Dedifferentiated amniotic fluid mesenchymal stem cell (primary cell): ENCODE measurements at regions not wholly inside any gene's neighbourhood (a gene's known extent, or its start where the extent isn't known, plus 50 kb on each side); places are given as distances from the start of the nearest gene placed in this dataset.

Experiments used
- DNase-seq: peaks from one replicate; pipeline ENCODE4 v3.0.0-alpha.2; 2016; ENCODE audit errors: extremely low spot score

DNA sequence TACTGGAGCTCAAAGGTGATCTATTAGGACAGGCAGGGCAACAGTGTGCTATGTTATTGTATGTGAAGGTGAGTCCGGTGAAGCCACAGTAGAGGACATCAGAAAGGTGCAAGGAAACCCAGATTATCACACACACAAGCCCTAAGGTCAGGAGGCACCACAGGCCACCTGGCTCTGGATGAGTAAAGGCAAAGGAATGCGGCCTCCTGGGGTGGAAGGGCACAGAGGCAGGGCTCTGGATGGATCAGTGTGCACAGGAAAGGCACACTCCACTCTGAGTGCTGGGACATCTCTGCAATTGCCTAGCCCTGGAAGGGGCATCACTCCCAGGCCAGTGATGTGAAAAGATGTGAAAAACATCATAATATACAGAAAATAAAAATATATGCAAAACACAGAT is 683.5 kb downstream of the TRIML1 start:
- no peak for DNase-seq

DNA sequence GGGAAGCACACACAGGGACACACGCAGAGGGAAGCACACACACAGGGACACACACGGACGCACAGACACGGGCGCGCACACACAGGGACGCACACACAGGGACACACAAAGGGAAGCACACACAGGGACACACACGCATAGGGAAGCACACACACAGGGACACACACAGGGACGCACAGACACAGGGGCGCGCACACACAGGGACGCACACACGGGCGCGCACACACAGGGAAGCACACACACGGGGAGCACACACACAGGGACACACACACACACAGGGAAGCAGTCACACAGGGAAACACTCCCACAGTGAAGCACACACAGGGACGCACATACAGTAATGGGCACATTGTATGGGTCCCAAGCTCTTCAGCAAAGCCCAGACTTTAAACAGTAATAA is 685.3 kb downstream of the TRIML1 start:
- no peak for DNase-seq

DNA sequence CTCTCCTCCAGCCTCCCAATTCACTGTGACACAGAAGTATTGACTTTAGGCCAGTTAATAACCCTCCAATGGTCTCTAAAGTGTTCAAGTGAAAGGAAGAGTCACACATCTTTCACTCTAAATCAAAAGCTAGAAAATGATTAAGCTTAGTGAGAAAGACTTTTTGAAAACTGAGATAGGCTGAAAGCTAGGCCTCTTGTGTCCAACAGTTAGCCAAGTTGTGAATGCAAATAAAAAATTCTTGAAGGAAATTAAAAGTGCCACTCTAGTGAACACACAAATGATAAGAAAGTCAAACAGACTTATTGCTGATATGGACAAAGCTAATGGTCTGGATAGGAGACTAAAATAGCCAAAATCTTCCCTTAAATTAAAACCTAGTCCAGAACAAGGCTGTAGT is 687.2 kb downstream of the TRIML1 start:
- no peak for DNase-seq

DNA sequence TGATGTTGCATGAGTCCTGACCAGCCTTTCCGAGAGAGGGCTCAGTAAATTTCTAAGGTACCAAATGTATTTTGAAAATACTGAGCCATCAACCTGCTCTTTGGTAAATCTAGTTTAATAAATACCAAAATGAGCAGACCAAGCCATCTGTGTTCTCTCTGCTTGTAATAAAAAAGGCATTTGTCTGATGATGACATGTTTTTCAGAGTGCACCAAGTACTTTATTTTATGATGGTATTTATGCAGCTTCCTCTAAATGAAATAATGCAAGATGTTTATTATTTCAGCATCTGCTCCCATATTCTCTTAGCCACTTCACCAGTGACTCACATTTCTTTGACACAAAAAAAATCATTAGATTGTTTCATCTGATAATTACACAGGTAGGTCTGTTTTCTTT is 700.5 kb downstream of the TRIML1 start:
- no peak for DNase-seq

DNA sequence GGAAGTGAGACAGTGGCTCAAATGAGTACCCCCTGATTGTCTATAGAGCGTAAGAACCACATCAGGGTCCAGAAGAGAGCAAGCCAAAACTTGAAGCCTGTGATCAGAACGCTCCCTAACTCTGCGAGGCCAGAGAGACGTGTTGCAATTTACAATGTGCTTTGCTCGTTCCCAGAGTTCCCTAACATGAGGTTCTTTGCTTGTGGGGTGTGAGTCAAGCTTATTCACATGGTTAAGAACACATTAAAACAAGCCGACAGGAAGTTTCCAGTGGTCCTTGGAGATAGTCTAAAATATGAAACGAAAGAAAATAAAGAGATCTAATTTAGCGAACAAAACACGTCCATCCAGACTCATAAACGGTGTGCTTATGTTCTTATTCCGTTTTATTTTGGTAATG is 702.3 kb downstream of the TRIML1 start:
- DNase-seq = no peak

DNA sequence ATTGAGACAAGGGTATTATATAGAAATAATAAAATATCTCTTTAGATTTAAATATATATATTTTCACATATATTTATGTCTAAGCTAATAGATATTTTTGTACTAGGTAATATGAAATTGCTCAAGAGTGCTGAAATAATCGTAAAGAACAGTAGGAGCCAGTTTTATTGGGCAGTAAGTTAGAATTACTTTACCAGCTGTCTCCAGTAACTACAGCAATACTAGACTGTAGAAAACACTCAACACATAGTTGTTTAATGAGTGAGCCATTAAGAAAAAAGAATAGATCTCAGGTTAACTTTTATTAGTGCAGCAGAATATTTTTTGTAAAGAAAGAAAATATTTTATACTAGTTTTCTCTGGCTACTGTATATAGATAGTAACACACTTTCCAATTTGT is 715.2 kb downstream of the TRIML1 start:
- no peak for DNase-seq

DNA sequence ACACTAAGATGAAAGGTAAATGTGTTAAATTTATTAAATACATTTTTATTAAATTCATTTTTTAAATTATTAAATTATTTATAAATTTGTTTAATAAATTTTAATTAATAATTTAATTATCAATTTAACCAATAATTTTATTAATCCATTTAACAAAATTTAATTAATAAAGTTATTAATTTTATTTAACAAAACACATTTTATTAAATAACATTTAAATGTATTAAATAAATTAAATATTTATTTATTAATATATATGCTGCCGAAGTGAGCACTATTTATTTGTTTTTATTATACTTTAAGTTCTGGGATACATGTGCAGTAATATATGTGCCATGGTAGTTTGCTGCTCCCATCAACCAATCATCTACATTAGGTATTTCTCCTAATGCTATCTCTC is 719.5 kb downstream of the TRIML1 start:
- DNase-seq = no peak

DNA sequence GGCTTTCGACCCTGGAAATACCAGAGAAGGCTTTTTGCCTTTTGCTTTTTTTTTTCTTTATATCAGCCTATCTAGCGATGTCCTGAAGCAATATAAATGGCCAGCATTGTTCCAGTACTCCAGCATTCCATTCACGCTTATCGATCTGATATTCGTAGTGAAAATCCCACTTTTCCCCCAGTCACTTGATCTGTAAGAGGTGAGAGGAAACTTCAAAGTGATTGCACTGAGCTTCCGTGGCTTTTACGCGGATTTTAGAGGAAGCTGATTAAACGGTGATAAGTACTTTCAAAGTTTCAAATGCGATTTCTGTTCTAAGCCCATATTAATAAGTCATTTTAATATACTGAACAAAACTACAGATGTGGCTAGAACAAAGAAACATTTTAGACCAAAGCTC is 725.5 kb downstream of the TRIML1 start:
- DNase-seq = no peak

DNA sequence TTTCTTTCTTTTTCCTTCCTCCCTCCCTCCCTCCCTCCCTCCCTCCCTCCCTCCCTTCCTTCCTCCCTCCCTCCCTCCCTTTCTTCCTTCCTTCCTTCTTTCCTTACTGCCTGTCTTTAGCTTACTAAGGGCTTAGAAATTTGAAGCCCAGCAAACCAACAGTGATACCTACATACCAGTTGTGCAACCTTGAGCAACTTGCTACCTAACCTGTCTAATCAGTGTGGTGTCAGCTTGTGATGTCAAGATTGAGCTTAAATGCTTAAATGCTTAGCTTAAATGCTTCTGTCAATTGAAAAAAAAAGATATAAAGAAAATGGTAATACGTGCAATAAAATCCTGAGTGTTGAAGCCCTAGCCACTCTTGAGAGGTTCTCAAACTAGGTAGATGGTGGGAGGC is 728.6 kb downstream of the TRIML1 start:
- no peak for DNase-seq

DNA sequence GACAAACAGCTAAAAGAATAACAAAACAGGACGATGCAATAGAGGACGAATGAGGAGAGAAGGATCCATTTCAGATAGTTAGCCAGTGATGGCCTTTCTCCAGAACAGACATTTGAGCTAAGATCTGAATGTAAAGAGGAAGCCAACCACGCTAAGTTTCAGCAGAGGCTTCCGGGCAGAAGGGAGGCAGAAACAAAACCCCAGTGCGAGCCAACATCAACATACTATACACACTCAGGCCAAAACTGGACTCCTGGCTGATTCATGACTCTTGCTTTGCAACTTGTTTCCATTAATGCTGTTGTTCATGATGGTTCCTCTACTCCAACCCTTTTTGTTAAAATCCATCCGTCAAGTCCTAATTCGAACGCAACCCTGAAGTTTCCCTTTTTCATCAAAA is 730.3 kb downstream of the TRIML1 start:
- no peak for DNase-seq

DNA sequence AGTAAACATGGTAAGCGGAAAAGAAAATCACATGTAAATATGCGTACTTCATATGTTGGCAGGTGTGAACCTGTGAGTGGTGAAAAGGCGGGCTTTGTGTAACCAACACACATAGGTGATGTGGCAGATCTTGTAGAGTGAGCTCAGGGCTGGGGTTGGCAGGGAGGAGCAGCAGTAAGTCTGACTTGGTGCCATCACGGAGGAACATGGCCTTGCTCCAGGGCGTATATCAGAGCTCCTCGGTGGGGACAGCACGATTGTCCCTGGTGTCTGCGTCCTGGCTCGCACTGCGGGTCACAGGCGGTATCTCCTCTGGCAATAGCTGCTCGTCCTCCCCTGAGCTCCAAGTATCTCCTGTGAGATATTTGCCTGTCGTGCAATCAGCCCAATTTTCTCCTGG is 733.6 kb downstream of the TRIML1 start:
- no peak for DNase-seq

DNA sequence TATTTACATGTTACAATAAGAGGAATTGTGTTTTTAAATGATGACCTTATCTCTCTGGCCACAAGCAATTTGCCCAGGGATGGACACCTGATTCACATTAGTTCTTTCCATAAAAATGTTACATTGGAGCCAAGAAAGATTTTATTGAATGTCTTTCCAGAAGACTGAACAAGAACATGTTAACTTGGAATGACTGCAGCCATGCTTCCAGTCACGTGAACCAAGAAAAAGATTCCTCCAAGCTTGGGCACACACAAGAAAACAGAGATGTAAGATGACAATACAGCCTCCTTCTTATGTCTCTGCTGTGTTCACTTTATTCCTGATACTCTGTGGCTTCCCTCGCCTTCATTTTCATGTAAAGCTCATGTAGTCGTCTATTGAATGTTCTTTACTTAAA is 737.6 kb downstream of the TRIML1 start:
- no peak for DNase-seq

DNA sequence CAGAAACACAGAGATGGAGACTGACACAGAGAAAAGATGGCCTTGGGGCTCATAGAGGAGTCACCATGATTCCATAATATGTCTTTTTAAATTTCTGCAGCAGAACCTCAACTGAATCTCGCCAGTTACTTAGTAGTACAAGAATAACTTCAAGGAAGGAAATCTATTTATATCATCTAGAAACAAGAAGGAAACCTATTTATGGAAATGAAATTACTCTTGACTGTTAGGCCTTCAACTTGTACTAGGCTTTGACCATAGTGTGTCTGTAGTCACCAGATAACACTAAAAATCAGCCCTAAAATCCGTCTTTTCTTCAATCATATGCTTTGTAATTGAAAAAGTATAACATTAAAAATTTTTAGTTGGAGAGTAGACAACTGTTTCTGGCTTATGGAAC is 740.4 kb downstream of the TRIML1 start:
- no peak for DNase-seq

DNA sequence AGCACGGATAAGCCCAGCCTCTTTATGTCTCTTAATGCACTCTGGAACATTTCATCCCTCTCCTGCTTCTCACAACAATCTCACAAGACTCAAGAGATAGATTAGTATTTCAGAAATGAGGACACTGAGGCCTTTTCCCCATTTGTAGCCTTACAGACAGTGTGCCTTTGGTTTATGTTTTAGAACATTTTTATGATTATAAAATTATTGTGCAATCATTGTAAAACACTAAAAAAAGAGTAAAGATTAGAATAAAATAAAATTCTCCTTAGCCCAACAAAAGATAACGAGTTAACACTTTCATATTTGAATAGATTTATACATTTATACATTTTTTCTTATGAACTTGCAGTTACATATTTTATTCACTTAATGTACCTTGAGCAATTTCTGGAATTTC is 748.7 kb downstream of the TRIML1 start:
- DNase-seq = no peak

DNA sequence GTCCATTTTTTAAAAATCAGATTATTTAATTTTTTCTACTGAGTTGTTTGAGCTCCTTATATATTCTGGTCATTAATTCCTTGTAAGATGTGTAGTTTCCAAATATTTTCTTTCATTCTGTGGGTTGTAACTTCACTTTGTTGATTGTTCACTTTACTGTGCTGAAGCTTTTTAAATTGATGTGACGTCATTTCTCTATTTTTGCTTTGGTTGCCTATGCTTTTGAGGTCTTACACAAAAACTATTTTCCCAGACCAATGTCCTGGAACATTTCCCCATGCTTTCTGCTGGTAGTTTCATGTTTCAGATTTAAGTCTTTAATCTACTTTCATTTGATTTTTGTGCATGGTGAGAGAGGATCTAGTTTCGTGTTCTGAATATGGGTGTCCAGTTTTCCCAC is 753.6 kb downstream of the TRIML1 start:
- DNase-seq = no peak

DNA sequence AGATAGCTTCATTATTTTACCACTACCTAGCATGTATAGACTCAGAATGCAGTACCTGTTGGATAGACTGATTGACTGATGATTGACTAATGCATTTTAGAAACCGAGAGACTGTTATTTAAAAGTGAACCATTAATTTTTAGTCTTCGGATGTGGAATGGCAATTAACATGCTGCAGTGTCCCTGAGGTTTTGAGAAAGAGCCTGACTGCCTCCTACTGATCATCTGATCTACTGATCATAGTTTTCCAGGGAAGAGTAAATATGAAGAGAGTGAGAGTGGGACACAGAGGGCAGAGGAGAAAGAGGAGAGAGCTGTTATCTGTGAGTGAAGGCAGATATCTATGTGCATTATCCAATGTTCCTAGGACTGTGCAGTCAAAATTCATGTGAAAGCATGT is 764.7 kb downstream of the TRIML1 start:
- DNase-seq = no peak

DNA sequence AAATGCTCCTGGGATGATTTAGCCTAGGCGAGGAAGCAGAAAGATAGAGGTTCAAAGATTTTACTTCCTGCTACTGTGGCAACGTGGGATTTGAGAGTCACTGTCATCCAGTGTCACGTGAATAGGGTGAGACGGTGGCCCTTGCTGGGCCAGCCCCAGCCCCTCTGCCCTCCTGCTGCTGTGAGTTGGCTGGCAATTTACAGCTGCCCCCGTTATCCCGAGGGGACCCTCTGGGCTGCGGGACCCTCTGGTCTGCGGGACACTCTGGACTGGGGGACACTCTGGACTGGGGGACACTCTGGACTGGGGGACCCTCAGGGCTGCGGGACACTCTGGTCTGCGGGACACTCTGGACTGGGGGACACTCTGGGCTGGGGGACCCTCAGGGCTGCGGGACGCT is 765.4 kb downstream of the TRIML1 start:
- no peak for DNase-seq

DNA sequence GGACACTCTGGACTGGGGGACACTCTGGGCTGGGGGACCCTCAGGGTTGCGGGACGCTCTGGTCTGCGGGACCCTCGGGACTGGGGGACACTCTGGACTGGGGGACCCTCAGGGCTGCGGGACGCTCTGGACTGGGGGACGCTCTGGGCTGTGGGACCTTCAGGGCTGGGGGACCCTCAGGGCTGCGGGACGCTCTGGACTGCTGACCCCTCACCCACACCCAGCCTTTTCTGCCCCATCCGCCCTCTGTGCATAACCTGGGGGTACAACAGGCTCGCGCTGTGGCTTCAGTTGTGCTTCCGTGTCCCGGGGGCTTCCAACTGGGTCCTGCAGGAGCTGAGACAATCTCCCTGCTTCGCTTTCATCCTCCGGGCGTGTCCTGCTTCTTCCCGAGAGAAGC is 766.0 kb downstream of the TRIML1 start:
- DNase-seq = no peak

DNA sequence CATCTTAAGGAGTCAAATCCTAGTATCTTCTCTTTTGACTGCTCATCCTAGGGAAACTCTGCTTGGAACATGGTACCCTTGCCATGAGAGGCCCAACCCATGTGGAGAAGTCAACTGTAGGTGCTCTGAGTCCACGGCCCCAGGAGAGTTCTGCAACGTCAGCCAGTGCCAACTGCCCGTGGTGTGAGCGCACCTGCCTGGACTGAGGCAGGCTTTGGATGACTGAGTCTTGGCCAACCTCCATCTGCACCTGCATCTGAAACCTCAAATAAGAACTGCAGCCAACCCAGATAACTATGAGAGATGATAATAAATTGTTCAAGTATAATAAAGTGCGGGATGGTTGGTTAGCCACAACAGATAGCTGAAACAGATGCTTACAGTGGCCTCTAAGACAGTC is 772.0 kb downstream of the TRIML1 start:
- no peak for DNase-seq

DNA sequence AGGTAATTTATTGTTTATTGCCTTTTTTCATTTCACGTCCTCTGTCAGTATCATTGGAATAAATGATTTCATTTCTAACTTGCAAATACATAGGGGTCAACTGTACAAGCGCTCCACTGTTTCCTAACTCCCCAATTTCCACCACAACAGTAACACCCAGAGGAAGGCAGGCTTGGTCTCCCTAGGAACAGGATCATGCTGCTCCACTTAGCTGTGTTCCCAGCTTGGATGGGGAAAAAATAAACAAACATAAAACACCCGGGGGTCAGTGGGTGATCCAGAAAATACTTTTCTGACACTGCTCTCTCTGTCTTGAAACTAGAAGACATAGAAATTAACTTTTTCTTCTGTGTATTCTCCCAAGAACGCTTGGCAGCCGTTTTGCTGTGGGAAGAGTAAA is 772.5 kb downstream of the TRIML1 start:
- DNase-seq = no peak

DNA sequence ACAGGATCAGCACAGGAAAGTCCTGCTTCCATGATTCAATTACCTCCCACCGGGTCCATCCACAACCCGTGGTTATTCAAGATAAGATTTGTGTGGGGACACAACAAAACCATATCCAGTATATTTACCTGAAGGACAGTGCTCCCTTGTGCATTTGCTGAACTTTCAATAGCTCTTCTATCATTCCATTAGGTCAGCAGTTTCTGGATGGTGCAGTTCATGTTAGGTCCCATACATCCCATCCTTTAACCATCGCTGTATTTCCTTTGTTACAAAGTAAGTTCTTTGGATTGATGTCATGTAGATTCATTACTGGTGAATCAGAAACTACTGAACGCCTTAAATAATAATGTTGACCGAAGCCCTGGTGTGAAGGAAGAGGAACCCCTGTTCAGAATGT is 775.9 kb downstream of the TRIML1 start:
- no peak for DNase-seq

DNA sequence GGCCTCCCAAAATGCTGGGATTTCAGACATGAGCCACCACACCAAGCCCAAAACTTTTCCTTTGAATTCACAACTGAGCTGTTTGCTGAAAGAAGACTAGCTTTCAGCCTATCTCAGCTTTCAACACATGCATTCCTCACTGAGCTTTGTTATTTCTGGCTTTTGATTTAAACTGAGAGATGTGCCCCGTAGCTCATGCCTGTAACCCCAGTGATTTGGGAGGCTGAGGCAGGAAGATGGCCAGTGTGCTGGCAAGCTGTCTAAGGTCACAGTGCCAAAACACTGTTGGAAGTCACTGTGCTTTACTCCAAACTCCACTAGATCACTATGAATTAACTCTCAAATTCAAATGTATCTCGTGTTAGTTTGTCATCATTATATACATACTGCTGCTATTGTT is 779.5 kb downstream of the TRIML1 start:
- no peak for DNase-seq

DNA sequence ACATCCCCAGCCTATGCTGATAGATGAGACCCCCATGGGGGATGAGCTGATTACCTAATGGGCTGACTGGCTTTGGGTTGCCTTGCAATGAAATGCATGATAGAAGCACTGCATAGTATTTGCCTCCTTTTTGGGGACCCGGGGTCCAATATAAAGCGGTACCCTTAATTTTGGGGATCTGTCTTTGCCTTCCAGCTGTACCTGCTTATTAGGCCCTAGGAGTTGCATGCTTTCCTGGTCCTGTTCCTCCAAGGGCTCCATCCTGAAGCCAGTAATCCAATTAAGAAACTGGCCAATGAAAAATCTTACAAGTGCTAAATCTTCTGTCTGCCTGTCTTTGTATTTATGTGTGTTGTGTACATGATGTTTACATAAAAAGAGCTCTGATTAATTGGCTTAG is 791.6 kb downstream of the TRIML1 start:
- no peak for DNase-seq

DNA sequence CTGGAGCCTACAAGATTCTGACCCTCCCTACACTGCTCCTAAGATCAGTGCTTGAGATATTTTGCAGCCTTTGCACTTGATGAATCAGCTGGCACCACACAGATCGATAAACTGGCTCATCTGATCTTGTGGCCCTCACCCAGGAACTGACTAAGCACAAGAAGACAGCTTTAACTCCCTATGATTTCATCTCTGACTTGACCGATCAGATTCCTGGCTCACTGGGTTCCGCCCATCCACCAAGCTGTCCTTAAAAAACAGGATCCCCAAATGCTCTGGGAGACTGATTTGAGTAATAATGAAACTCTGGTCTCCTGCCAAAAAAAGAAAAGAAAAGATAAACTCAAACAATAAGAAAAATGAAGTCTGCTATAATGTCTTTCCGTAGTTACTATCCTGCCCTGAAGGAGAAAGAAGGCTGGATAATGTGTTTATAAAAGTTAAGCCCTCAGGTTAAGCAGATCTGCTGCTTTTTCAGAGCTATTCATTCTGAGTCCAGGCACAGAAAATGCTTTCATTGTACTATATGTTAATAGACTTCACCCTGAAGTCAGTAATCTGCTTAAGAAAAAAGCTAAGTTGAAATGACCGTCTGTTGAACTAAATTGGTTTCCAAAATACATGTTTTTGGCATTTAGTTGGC is 795.2 kb downstream of the TRIML1 start:
- DNase-seq = peak; percentile 58
